ENCODE measurements at regions not wholly inside any gene's neighbourhood (a gene's known extent, or its start where the extent isn't known, plus 50 kb on each side); places are given as distances from the start of the nearest gene placed in this dataset.

- Histone ChIP-seq H3K4me2 (ENCODE audit: insufficient read depth in 1 of 2, low read depth in 2 of 2, low read length in 2 of 2) (no peak overlapping the region), H3K79me1 (ENCODE audit: low read depth, low read length) (no peaks in the 10 kb centered on the region), H2BK15ac (ENCODE audit: low read length) (no peak overlapping the region), H4K20me1 (replicated peaks in 1 of 2; ENCODE audit: control insufficient read depth in 1 of 2, insufficient read depth in 2 of 2, low read length in 2 of 2) (peaks cover 0 to 2% of the 10 kb centered on the region in 2 experiments), H2AK5ac (ENCODE audit: low read depth, low read length) (no peak overlapping the region), H4K8ac (ENCODE audit: extremely low read depth, insufficient read depth, low read length) (no peak overlapping the region), H3K18ac (ENCODE audit: extremely low read depth, low read length) (no peak overlapping the region), H3K27me3 (replicated peaks in 1 of 4; ENCODE audit: control insufficient read depth in 3 of 4, extremely low read depth in 1 of 4, insufficient read depth in 3 of 4, low read length in 3 of 4) (no peaks in the 10 kb centered on the region), H3K79me2 (ENCODE audit: control insufficient read depth in 1 of 2, insufficient read depth in 2 of 2, low read length in 2 of 2) (no peaks in the 10 kb centered on the region), H2BK5ac (ENCODE audit: low read depth, low read length) (no peak overlapping the region), H3K4me3 (ENCODE audit: extremely low read depth in 1 of 4, insufficient read depth in 2 of 4, low read depth in 3 of 4, low read length in 4 of 4) (no peak overlapping the region), H3K23ac (ENCODE audit: insufficient read length) (no peak overlapping the region), H2BK20ac (ENCODE audit: low read length) (no peak overlapping the region), H3K4ac (replicated peaks; ENCODE audit: insufficient read length, low read depth, low read length) (no peak overlapping the region), H3K9me3 (ENCODE audit: insufficient read depth in 2 of 2, low read depth in 1 of 2, low read length in 1 of 2) (no peaks in the 10 kb centered on the region), H4K91ac (replicated peaks; ENCODE audit: insufficient read length, low read length) (no peak overlapping the region), H3K27ac (ENCODE audit: low read depth, low read length) (no peak overlapping the region), H4K5ac (ENCODE audit: insufficient read length, low read depth, low read length) (no peak overlapping the region), H3K23me2 (ENCODE audit: low read depth, low read length) (no peaks in the 10 kb centered on the region), H3K14ac (ENCODE audit: insufficient read length) (no peak overlapping the region), H2BK12ac (ENCODE audit: low read depth, low read length) (no peak overlapping the region), H3K56ac (replicated peaks; ENCODE audit: insufficient read length, low read depth, low read length) (no peak overlapping the region), H3K9ac (replicated peaks in 1 of 4; ENCODE audit: extremely low read depth in 1 of 4, low read depth in 3 of 4, low read length in 3 of 4) (no peak overlapping the region), H3K36me3 (ENCODE audit: control insufficient read depth in 2 of 4, insufficient read depth in 4 of 4, low read length in 3 of 4) (no peaks in the 10 kb centered on the region), H2AFZ (ENCODE audit: low read length) (no peak overlapping the region), H3K4me1 (replicated peaks in 1 of 4; ENCODE audit: control insufficient read depth in 3 of 4, insufficient read depth in 4 of 4, low read length in 3 of 4) (no peaks in the 10 kb centered on the region), H2BK120ac (replicated peaks; ENCODE audit: low read depth, low read length) (no peak overlapping the region)
- no peak for DNase-seq (ENCODE audit: low read depth in 1 of 2, low spot score in 2 of 2)
- ChIA-PET POLR2A (ENCODE audit: partially characterized antibody) (no interaction called here), CTCF (ENCODE audit: partially characterized antibody) (no interaction called here)
- TF ChIP-seq SIX5 (IDR thresholded peaks at IDR 0.05; ENCODE audit: low read depth, low read length) (no peak), CBX5 (IDR thresholded peaks at IDR 0.05; ENCODE audit: low read depth, low read length) (no peak), SIRT6 (IDR thresholded peaks at IDR 0.05; ENCODE audit: low read length) (no peak), E2F6 (IDR thresholded peaks at IDR 0.05) (no peak), ATF2 (IDR thresholded peaks at IDR 0.05; ENCODE audit: low read length) (no peak)
- FAIRE-seq = no peak
These were observed 240.5 kb downstream of the RDH14 start for GRCh38 chr2:18319987-18320386.
